NT2/D1 (cell line): ENCODE measurements at regions not wholly inside any gene's neighbourhood (a gene's known extent, or its start where the extent isn't known, plus 50 kb on each side); places are given as distances from the start of the nearest gene placed in this dataset.

Source experiments
- SUZ12 ChIP-seq: IDR thresholded peaks from 2 replicates; pipeline ENCODE4 v1.6.1; 2011; ENCODE audit not compliant: insufficient read length, insufficient read depth; ENCODE audit errors: extremely low read depth
- ZNF274 ChIP-seq: IDR thresholded peaks from 2 replicates; pipeline ENCODE4 v1.6.1; 2011; ENCODE audit warnings: mild to moderate bottlenecking, low read depth, low read length

DNA sequence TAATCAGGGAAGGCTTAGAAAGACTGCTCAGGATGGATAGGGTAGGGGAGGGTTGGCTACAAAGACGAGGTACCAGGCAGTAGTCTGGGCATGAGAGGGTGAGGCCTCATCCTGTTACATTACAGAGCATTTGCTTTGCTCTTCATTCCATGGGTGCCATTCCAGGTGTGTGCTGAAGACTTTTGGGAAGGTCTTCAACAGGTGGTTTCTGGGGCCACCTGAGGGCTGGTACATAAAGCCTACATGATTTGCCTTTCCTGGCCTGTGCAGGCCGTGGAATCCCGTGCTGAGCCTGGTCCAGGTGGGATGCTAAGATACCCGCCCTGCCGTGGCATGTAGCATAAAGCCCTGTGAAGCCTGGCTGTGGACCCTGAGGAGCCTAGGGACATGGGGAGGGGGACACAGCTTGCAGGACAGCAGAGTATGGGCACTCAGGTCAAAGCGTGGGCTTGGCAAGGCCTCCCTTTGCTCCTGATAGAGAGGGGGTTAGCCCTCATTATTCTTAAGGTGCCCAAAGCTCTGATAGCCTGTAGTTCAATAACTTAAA lies 55.6 kb upstream of the ZNF536 start:
- no peak for TF ChIP-seq SUZ12
- no peak for TF ChIP-seq ZNF274
